BE2C (cell line): ENCODE measurements at regions not wholly inside any gene's neighbourhood (a gene's known extent, or its start where the extent isn't known, plus 50 kb on each side); places are given as distances from the start of the nearest gene placed in this dataset.
"Not testable (repeated sequence)": the region's sequence is repeated elsewhere in the genome, so short reads cannot be mapped to it uniquely, and the experiment has no call there.

Experiments used
- DNase-seq: peaks from one replicate; pipeline ENCODE4 v3.0.0-alpha.2; 2020
- H3K27me3 ChIP-seq: fragments of 250-450 bp; sonication (Bioruptor Pico); 2 replicates; pipeline ENCODE4 v1.5.1; 2020; ENCODE audit warnings: mild to moderate bottlenecking
- H3K36me3 ChIP-seq: fragments of 250-450 bp; sonication (Bioruptor Pico); 2 replicates; pipeline ENCODE4 v1.5.1; 2020; ENCODE audit warnings: mild to moderate bottlenecking
- H3K4me1 ChIP-seq: fragments of 250-450 bp; sonication (Bioruptor Pico); 2 replicates; pipeline ENCODE4 v1.5.1; 2020
- H3K4me3 ChIP-seq: 2 replicates; pipeline ENCODE4 v1.5.1; 2011; ENCODE audit warnings: low read depth, low read length
- H3K9me3 ChIP-seq: fragments of 250-450 bp; sonication (Bioruptor Pico); 2 replicates; pipeline ENCODE4 v1.5.1; 2020
- TF ChIP-seq, protein P1 (sequence below): IDR thresholded peaks from 2 replicates; pipeline ENCODE4 v1.5.1; 2012; ENCODE audit warnings: mild to moderate bottlenecking, low read depth, low read length

DNA sequence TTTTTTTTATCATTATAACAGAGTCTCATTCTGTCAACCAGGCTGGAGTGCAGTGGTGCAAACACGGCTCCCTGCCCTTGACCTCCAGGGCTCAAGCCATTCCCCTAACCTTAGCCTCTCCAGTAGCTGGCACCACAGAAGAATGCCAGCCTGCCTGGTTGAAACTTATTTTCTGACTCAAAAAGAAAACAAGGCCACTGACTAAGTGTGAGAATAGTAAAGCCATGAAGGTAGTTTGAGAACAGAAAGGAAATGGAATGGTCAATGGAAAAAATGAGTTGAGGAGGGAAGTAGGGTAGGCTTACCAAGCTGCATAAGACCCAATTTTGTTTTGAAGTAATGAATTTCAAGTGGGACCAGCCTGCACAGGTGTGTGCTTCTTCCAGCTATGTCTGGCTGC, 82.8 kb upstream of the RORB start:
- DNase-seq = no peak
- TF ChIP-seq, protein P1, sequence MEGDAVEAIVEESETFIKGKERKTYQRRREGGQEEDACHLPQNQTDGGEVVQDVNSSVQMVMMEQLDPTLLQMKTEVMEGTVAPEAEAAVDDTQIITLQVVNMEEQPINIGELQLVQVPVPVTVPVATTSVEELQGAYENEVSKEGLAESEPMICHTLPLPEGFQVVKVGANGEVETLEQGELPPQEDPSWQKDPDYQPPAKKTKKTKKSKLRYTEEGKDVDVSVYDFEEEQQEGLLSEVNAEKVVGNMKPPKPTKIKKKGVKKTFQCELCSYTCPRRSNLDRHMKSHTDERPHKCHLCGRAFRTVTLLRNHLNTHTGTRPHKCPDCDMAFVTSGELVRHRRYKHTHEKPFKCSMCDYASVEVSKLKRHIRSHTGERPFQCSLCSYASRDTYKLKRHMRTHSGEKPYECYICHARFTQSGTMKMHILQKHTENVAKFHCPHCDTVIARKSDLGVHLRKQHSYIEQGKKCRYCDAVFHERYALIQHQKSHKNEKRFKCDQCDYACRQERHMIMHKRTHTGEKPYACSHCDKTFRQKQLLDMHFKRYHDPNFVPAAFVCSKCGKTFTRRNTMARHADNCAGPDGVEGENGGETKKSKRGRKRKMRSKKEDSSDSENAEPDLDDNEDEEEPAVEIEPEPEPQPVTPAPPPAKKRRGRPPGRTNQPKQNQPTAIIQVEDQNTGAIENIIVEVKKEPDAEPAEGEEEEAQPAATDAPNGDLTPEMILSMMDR = no peak
- no peaks in the 10 kb centered on the region for H3K9me3 ChIP-seq

DNA sequence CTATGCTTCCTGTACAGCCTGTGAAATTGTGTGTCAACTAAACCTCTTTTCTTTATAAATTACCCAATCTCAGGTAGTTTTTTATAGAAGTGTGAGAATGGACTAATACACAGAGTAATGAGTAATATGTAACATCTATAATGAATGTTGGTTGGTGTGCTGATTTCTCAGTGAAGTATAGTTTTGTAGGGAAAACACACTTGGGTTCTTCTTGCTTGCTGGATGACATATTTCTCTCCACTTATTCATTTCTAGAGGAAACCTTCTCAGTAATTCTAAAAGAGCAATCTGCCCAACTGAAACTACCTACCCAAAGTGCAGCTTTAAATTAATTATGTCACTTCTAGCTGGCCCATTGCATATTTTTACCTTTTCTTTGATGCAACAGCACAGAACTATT, 81.1 kb upstream of the RORB start:
- no peaks in the 10 kb centered on the region for H3K27me3 ChIP-seq
- TF ChIP-seq, protein P1 = no peak
- H3K4me1 ChIP-seq = no peaks in the 10 kb centered on the region
- H3K4me3 ChIP-seq = no peak overlapping the region
- DNase-seq = no peak
- H3K9me3 ChIP-seq = no peaks in the 10 kb centered on the region
- H3K36me3 ChIP-seq = no peaks in the 10 kb centered on the region

More for the DNA sequence above, 82.8 kb upstream of the RORB start:
- no peak overlapping the region for H3K4me3 ChIP-seq
- no peaks in the 10 kb centered on the region for H3K27me3 ChIP-seq
- no peaks in the 10 kb centered on the region for H3K36me3 ChIP-seq
- no peaks in the 10 kb centered on the region for H3K4me1 ChIP-seq

DNA sequence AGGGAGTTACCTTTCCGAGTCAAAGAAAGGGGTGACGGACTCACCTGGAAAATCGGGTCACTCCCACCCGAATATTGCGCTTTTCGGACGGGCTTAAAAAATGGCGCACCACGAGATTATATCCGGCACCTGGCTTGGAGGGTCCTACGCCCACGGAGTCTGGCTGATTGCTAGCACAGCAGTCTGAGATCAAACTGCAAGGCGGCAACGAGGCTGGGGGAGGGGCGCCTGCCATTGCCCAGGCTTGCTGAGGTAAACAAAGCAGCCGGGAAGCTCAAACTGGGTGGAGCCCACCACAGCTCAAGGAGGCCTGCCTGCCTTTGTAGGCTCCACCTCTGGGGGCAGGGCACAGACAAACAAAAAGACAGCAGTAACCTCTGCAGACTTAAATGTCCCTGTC, 72.6 kb upstream of the RORB start:
- H3K36me3 ChIP-seq, DNase-seq, H3K4me3 ChIP-seq, H3K4me1 ChIP-seq, H3K9me3 ChIP-seq, H3K27me3 ChIP-seq: not testable (repeated sequence)

DNA sequence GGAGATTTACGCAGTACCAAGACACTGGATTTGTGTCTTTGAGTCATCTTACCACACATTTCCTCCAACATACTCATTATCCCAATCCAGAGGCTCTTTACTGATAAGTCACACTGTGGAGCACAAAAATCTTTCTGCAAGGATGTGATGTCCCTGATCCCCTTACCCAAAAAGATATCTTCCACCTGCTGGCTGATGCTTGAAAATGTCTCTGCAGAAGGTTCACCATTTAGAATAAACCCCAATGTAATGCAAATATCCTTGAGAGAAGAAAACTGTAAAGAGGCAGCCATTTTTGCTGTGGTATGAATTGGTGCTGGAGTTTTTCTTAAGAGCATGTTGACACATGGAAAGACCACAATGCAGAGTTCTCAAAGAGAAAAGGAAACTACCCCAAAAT, 65.7 kb upstream of the RORB start:
- H3K4me3 ChIP-seq = no peak overlapping the region
- H3K9me3 ChIP-seq = no peaks in the 10 kb centered on the region
- H3K36me3 ChIP-seq = no peaks in the 10 kb centered on the region
- H3K4me1 ChIP-seq = no peaks in the 10 kb centered on the region
- DNase-seq = no peak
- TF ChIP-seq, protein P1 = no peak
- H3K27me3 ChIP-seq = no peaks in the 10 kb centered on the region

DNA sequence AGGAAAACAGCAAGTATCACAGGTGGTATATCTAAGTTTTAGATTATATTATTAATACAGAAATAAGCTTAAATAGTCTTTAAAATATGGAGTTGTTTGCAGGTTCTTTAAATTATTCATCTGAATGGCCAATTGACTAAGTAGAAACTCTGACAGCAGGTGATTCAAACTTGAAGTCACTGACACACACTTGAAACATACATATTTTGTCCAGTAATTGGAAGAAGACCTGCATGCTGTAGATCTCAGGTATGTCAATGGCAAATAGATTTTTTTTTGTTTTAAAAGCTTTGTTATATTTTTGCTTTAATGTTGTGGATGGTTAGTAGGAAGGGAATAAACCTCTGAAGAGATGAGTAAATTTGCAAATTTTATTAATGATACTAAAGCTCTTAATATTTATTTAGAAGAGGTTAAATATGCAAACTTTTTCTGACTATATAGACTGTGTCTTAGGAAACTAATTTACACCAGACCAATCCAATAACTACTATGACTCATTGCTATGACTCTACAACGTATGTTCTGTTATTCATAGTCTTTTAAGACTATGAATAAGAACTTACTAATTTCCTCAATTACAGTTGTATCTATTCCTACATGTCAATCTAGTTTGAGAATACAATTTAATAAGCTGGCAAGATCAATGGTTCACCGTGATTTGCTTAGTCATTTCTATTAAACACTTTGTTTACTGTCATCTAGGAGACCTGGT, 53.9 kb upstream of the RORB start:
- TF ChIP-seq, protein P1 = no peak
- no peak for DNase-seq
- no peaks in the 10 kb centered on the region for H3K9me3 ChIP-seq
- H3K4me1 ChIP-seq = no peaks in the 10 kb centered on the region
- no peaks in the 10 kb centered on the region for H3K27me3 ChIP-seq
- H3K4me3 ChIP-seq = no peak overlapping the region
- H3K36me3 ChIP-seq = no peaks in the 10 kb centered on the region

DNA sequence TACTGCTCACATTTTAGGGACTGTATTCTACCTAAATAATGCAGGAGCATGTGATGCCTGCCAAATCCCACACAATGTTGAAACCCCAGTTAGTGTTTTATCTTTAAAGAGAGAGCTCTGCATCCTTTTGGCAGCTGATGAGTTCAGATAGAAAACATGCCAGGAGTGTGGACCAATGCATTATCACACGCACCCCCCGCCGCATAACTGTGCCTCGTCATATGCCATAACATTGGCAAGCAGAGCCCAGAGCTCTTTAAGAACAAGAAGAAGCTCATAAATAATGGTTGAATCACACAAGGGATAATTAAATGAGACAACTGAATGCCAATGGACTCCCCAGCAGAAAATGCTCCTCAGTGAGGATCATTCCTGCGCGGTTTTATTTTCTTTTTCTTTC, 52.8 kb upstream of the RORB start:
- no peak for DNase-seq
- TF ChIP-seq, protein P1 = no peak
- H3K27me3 ChIP-seq = no peaks in the 10 kb centered on the region
- no peaks in the 10 kb centered on the region for H3K4me1 ChIP-seq
- no peak overlapping the region for H3K4me3 ChIP-seq
- H3K36me3 ChIP-seq = no peaks in the 10 kb centered on the region
- H3K9me3 ChIP-seq = no peaks in the 10 kb centered on the region
